KMS-11 (cell line): ENCODE measurements at regions not wholly inside any gene's neighbourhood (a gene's known extent, or its start where the extent isn't known, plus 50 kb on each side); places are given as distances from the start of the nearest gene placed in this dataset.

Source experiments
- H2AFZ ChIP-seq: fragments of 200-600 bp; sonication (generic); 2 replicates; pipeline ENCODE4 v1.6.1; 2016; ENCODE audit warnings: antibody characterized with exemption, mixed run types, low read depth
- H3K27ac ChIP-seq: fragments of 200-600 bp; sonication (generic); 2 replicates; pipeline ENCODE4 v1.6.1; 2016; ENCODE audit warnings: mild to moderate bottlenecking, mixed run types
- H3K27me3 ChIP-seq: fragments of 200-600 bp; sonication (generic); 2 replicates; pipeline ENCODE4 v1.6.1; 2017; ENCODE audit warnings: mild to moderate bottlenecking, low read depth, mixed run types, moderate library complexity; ENCODE audit not compliant: insufficient read depth
- H3K36me3 ChIP-seq: fragments of 200-600 bp; sonication (generic); 2 replicates; pipeline ENCODE4 v1.6.1; 2017; ENCODE audit warnings: mild to moderate bottlenecking, mixed run types; ENCODE audit not compliant: insufficient read depth
- H3K4me1 ChIP-seq: fragments of 200-600 bp; sonication (generic); 2 replicates; pipeline ENCODE4 v1.6.1; 2016; ENCODE audit warnings: mild to moderate bottlenecking, low read depth, mixed run types; ENCODE audit not compliant: poor library complexity, severe bottlenecking
- H3K4me2 ChIP-seq: fragments of 200-600 bp; sonication (generic); 2 replicates; pipeline ENCODE4 v1.7.0; 2016; ENCODE audit warnings: mild to moderate bottlenecking, mixed run types
- H3K4me3 ChIP-seq: fragments of 200-600 bp; sonication (generic); IDR thresholded peaks from 2 replicates; pipeline ENCODE4 v1.6.1; 2017; ENCODE audit warnings: low read depth, low read length, mixed read lengths; ENCODE audit not compliant: insufficient read depth
- H3K79me2 ChIP-seq: fragments of 200-600 bp; sonication (generic); 2 replicates; pipeline ENCODE4 v1.6.1; 2016; ENCODE audit warnings: low read depth, mixed run types; ENCODE audit not compliant: insufficient read depth
- H3K9ac ChIP-seq: fragments of 200-600 bp; sonication (generic); 2 replicates; pipeline ENCODE4 v1.6.1; 2016; ENCODE audit warnings: mild to moderate bottlenecking, mixed run types
- H4K20me1 ChIP-seq: fragments of 200-600 bp; sonication (generic); 2 replicates; pipeline ENCODE4 v1.6.1; 2016; ENCODE audit warnings: mild to moderate bottlenecking, mixed run types; ENCODE audit not compliant: insufficient read depth
- CTCF ChIP-seq: fragments of 200-600 bp; sonication (generic); conservative IDR thresholded peaks from 2 replicates; pipeline ENCODE4 v1.6.1; 2017; ENCODE audit warnings: low read depth, mild to moderate bottlenecking, antibody characterized with exemption, low read length, moderate library complexity, mixed read lengths

DNA sequence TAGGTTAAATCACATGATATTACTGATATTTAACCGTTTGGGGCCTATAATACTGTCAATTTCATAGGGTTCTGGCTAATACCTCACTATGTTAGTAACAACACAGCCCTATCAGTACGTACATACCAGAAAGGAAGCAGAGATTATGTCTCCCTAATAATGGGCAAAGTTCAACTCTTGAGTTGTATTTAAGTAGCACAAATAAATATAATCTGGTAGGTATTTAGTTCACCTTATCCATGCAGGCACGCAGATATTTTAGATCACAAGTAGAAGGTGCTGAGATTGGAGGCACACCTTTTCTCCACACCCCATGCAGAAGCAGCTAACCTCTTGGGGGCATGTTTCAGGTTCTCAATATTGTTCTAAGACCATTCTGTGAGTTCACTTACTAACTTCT lies 118.9 kb downstream of the IRS1 start:
- Histone ChIP-seq H3K4me2 (no peak overlapping the region), H3K4me1 (no peaks in the 10 kb centered on the region), H4K20me1 (no peaks in the 10 kb centered on the region), H3K27me3 (no peaks in the 10 kb centered on the region), H3K79me2 (no peaks in the 10 kb centered on the region), H3K4me3 (no peak overlapping the region), H3K36me3 (no peaks in the 10 kb centered on the region), H3K27ac (no peak overlapping the region), H2AFZ (no peak overlapping the region), H3K9ac (no peak overlapping the region)
- TF ChIP-seq CTCF: no peak

DNA sequence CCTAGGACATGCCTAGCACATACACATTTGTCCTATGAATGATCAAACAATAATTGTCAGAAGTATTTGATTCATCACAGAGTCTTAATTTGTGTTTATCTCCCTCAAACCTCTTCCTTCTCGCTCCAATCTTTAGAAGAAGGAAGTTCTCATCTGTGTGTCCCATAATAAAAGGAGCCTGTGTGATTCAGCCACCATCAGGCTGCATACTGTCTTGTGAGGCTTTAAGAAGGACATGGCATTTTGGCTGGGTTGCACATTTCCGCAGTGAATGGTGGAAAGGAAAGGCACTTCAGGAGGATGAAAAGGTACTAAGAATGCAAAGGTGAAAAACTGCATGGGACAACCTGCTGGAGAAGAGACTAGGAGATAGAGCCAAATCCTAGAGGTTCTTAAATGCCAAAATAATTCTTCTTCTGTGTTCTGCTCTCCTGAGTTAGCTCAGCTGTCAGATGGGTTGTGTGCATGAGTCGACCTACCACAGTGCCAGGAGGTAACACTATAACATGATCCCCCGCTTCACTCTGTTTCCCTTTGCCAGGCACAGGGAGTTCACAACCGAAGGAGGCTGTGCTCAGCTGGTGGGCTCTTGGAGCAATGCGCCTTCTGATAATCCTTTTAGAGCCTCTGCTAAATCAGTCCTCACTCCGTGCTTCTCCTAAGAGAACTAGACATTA lies 120.1 kb downstream of the IRS1 start:
- no peaks in the 10 kb centered on the region for H3K36me3 ChIP-seq
- H4K20me1 ChIP-seq: no peaks in the 10 kb centered on the region
- no peaks in the 10 kb centered on the region for H3K4me1 ChIP-seq
- TF ChIP-seq CTCF: no peak
- no peak overlapping the region for H2AFZ ChIP-seq
- H3K27me3 ChIP-seq: no peaks in the 10 kb centered on the region
- no peak overlapping the region for H3K27ac ChIP-seq
- no peak overlapping the region for H3K9ac ChIP-seq
- H3K79me2 ChIP-seq: no peaks in the 10 kb centered on the region
- H3K4me3 ChIP-seq: no peak overlapping the region
- no peak overlapping the region for H3K4me2 ChIP-seq

DNA sequence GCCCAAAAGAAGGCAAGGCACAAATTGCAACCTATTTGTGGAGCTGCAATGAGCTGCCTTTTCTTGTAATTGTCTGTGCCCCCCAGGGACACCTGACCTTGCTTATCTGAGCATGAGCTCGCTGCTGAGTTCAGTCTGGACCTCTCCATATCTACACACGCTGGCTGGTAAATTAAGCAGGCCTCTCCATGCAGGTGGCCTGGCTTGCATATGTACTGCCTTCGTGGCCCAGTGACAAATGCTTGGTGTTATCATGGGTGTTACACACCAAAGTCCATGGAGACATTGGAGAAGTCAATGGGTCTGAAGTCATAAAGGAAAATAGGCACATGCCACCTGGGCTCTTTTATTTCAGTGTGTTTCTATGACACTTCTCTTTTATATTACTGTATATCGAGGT lies 121.2 kb downstream of the IRS1 start:
- H3K36me3 ChIP-seq: no peaks in the 10 kb centered on the region
- TF ChIP-seq CTCF: no peak
- H3K79me2 ChIP-seq: no peaks in the 10 kb centered on the region
- H3K27me3 ChIP-seq: no peaks in the 10 kb centered on the region
- H2AFZ ChIP-seq: no peak overlapping the region
- H3K4me2 ChIP-seq: no peak overlapping the region
- no peak overlapping the region for H3K4me3 ChIP-seq
- H3K9ac ChIP-seq: no peak overlapping the region
- H4K20me1 ChIP-seq: no peaks in the 10 kb centered on the region
- H3K4me1 ChIP-seq: no peaks in the 10 kb centered on the region
- H3K27ac ChIP-seq: no peak overlapping the region

DNA sequence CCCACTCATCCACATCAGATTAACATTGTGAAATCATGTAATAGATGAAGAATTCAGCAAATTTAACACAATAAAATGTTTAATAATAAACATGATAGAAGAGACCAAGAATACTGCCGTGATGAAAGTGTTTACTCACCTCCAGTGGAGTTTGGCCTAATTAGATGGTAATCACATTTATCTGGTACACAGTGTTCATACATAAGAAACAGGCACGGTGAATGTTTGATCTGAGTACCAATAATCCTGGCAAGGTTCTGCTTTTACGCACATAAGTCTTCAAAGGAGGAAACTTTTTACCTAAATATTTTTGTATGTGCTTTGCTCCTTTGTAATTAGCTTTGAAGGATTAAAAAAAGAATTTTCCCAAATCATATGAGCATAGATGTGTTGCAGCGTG lies 122.5 kb downstream of the IRS1 start:
- Histone ChIP-seq H3K27ac (no peak overlapping the region), H3K9ac (no peak overlapping the region), H3K27me3 (no peaks in the 10 kb centered on the region), H3K4me3 (no peak overlapping the region), H3K79me2 (no peaks in the 10 kb centered on the region), H2AFZ (no peak overlapping the region), H3K36me3 (no peaks in the 10 kb centered on the region), H3K4me2 (no peak overlapping the region), H4K20me1 (no peaks in the 10 kb centered on the region), H3K4me1 (no peaks in the 10 kb centered on the region)
- TF ChIP-seq CTCF: no peak
